Mesenteric fat pad (tissue), 1 donor: ENCODE measurements at regions not wholly inside any gene's neighbourhood (a gene's known extent, or its start where the extent isn't known, plus 50 kb on each side); places are given as distances from the start of the nearest gene placed in this dataset.
"Not testable (repeated sequence)": the region's sequence is repeated elsewhere in the genome, so short reads cannot be mapped to it uniquely, and the experiment has no call there.

Experiments used
- DNase-seq: peaks from one replicate; pipeline ENCODE4 v3.0.0-alpha.2; 2020; ENCODE audit warnings: low spot score
- donor health status: DM: yes; HTN: yes; CAD: no.

- DNase-seq: no peak
Observed at GRCh38 chr3:164752812-164753211, 325.5 kb downstream of the SI start.

GRCh38 chr3:164748626-164749025 is 329.7 kb downstream of the SI start:
- no peak for DNase-seq

GRCh38 chr3:164741869-164742268 is 336.4 kb downstream of the SI start:
- no peak for DNase-seq

DNA sequence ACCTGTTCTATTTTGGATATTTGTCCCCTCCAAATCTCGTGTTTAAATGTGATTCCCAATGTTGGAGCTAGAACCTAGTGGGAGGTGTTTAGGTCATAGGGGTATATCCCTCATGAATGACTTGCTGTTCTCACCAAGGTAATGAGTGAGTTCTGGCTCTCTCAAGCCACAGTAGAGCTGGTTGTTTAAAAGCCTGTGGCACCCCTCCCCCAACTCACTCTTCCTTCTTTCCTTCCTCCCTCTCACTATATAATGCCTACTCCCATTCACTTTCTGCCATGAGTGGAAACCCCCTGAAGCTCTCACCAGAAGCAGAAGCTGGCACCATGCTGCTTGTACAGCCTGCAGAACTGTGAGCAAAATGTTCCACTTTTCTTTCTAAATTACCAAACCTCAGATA is 341.1 kb downstream of the SI start:
- DNase-seq: no peak

- no peak for DNase-seq
Observed at GRCh38 chr3:164732166-164732565, 346.1 kb downstream of the SI start.

DNA sequence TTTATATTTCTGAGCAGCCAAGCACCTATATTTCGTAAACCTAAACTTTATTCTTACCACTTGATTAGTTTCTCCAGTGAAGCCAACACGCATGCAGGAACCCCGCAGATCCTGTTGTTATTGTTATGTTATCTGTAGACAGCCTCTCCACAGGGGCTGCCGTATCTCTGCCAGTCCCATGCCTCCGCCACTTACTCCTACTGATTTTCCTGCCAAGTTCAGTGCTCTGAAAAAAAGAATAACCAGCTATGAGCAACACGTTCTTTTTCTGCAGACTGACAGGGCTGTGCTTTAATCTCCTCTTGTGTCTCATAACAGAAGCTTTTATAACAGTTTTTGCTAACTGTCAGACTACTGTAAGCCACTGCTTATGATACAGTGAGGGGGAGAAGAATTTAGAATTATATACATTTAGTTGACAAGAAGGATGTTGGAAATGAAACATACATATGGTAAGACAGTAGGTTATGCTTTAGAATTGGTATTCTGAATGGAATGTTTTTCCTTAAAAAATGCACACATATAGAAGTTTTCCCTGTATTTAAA is 347.4 kb downstream of the SI start:
- no peak for DNase-seq

DNA sequence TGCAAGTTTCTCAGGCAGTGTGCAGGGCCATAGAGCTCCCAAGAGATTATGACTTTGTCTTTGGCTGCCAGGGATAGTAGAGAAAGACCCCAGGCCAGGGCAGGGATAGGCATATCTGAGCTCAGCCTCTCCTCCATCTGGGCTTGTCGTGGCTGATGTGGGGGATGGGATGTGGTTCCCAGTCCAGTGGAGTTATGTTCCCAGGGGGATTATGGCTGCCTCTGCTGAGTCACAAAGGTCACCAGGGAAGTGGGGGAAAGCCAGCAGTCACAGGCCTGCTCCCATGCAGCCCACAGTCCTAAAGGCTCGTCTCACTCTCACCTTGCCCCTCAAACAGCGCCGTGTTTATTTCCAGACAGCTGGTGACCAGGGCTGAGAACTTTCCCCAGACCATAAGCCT is 354.9 kb downstream of the SI start:
- DNase-seq: no peak

DNA sequence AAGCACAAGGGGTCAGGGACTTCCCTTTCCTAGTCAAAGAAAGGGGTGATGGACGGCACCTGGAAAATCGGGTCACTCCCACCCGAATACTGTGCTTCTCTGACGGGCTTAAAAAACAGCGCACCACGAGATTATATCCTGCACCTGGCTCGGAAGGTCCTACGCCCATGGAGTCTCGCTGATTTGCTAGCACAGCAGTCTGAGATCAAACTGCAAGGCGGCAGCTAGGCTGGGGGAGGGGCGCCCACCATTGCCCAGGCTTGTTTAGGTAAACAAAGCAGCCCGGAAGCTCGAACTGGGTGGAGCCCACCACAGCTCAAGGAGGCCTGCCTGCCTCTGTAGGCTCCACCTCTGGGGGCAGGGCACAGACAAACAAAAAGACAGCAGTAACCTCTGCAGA is 375.5 kb downstream of the SI start:
- not testable (repeated sequence) for DNase-seq

DNA sequence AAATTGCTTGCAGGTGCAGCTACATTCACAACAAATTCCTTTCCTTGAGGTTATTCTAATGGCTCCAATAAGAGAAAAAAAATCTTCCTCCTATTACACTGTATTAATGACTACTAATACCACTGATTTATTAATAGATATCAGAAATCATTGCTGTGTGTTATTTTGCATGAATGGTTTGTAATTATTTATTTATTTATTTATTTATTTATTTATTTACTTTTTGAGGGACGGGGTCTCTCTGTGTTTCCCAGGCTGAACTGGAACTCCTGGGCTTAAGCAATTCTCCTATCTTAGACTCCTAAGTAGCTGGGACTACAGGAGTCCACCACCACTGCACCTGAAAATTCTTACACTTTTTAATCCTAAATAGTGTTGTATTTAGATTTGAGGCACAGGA is 390.4 kb downstream of the SI start:
- DNase-seq: no peak

GRCh38 chr3:164687211-164687610 is 391.1 kb downstream of the SI start:
- DNase-seq: no peak

GRCh38 chr3:164683489-164683888 is 394.8 kb downstream of the SI start:
- no peak for DNase-seq

DNA sequence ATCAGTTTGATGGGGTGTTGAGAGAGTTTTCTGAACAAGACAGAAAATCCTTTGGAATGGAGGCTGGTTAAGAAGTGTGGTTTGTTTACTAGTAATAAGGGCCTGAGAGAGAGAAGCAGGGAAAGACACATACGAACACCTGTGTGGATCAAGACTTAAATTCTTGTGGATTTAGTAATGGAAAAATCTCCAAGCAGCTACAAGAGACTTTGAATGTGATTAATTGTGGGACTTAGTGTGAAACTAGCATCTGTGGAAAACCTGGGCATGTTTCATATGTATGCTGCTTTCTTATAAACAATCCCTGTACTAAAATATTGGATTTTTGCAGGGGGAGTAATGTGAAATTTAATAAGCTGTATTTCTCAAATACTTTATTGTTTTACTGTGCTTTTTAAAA is 399.1 kb downstream of the SI start:
- no peak for DNase-seq

- no peak for DNase-seq
Observed at GRCh38 chr3:164677317-164677716, 401.0 kb downstream of the SI start.

- no peak for DNase-seq
Observed at GRCh38 chr3:164673738-164674137, 404.6 kb downstream of the SI start.

- no peak for DNase-seq
Observed at GRCh38 chr3:164658125-164658524, 420.2 kb downstream of the SI start.

DNA sequence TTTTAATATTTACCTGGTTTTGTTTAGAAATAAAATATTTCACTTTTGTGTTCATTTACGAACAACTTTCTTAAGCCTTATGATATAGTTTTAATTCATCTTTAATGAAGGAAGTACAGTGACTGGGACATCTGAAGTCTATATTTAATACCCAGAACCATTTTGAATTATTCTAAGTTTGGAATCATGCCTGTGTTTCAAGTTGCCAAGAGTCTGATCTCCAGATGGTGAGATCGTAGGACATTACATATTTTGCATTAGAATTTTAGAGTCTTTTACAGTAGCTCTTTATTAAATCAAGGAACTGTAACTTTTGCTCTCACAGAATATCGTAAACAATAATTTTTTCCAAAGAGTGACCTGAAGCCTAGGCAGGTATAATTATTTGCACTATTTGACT is 420.7 kb downstream of the SI start:
- DNase-seq: no peak

- no peak for DNase-seq
Observed at GRCh38 chr3:164655462-164655861, 422.8 kb downstream of the SI start.

DNA sequence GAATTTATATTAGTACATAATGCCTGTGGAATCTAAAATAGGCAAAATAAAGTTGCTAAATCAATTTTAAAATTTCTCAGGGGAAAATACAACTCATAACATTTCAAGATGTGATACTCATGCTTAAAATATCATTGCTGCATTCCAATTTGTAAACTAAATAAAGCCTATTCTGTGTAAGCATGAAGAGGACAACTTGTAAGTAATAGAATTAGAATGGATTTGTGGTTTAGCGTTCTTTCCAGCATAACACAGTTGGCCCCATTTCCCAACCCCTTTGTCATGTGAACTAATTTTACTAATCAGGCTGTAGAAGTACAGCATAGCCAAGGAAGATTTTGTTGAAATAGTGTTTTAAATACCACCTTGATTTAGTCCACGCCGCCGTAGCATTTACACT is 437.2 kb downstream of the SI start:
- no peak for DNase-seq

GRCh38 chr3:164640591-164640990 is 437.7 kb downstream of the SI start:
- DNase-seq: no peak

GRCh38 chr3:164620956-164621355 is 457.3 kb downstream of the SI start:
- no peak for DNase-seq

GRCh38 chr3:164620423-164620822 is 457.9 kb downstream of the SI start:
- DNase-seq: no peak

DNA sequence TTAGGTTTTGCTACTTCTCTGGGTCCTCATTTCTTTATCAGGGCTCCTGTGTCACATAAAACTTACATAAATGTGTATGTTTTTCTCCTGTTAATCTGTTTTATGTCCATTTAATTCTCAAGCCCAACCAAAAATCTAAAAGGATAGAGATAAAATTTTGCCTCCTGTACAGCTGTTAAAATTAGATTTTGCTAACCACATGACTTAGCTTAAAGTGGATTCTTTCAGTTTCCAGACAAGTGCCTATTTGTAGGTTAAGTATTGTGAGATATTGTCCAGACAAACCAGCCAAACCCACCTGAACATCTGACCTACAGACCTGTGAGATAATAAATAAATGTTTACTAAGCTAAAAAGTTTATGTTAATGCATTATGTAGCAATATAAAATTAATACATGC is 465.5 kb downstream of the SI start:
- no peak for DNase-seq

- DNase-seq: no peak
Observed at GRCh38 chr3:164608554-164609276, 469.6 kb downstream of the SI start.

DNA sequence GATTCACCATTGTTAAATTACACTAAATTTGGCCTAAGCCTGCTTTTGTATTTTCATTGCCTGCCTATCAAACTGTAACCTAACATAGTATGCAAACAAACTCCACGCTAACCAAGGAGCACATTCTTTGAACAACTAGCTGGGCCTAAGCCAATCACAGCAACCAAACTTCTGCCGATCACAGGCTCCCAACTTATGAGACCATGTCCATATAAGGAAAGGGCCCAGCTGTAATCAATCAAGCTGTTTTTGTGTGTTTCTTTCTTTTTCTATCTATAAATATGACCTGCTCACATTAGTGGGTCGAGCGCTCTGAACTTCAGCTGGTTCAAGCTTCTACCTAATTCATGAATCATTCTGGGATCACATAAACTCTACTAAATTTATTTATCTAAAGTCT is 473.6 kb downstream of the SI start:
- no peak for DNase-seq
